Putamen (tissue), 1 donor: ENCODE measurements at regions not wholly inside any gene's neighbourhood (a gene's known extent, or its start where the extent isn't known, plus 50 kb on each side); places are given as distances from the start of the nearest gene placed in this dataset.
"Not testable (repeated sequence)": the region's sequence is repeated elsewhere in the genome, so short reads cannot be mapped to it uniquely, and the experiment has no call there.

Experiments used
- DNase-seq: peaks from one replicate; pipeline ENCODE4 v3.0.0-alpha.2; 2016; ENCODE audit warnings: low spot score

GRCh38 chr1:168420177-168420576, 123.6 kb downstream of the XCL2 start:
- DNase-seq = no peak

GRCh38 chr1:168419736-168420135, 124.1 kb downstream of the XCL2 start:
- no peak for DNase-seq

GRCh38 chr1:168416220-168416619, 127.6 kb downstream of the XCL2 start:
- no peak for DNase-seq

- no peak for DNase-seq
Measured at GRCh38 chr1:168414914-168415313, 128.9 kb downstream of the XCL2 start.

- no peak for DNase-seq
Measured at GRCh38 chr1:168410464-168410863, 129.8 kb downstream of the TBX19 start.

- DNase-seq = no peak
Measured at GRCh38 chr1:168408884-168409283, 128.2 kb downstream of the TBX19 start.

GRCh38 chr1:168408539-168408865, 127.8 kb downstream of the TBX19 start:
- no peak for DNase-seq

GRCh38 chr1:168407832-168408538, 127.3 kb downstream of the TBX19 start:
- no peak for DNase-seq

GRCh38 chr1:168405906-168406549, 125.4 kb downstream of the TBX19 start:
- no peak for DNase-seq

- no peak for DNase-seq
Measured at GRCh38 chr1:168403140-168403539, 122.5 kb downstream of the TBX19 start.

- DNase-seq = not testable (repeated sequence)
Measured at GRCh38 chr1:168402466-168402865, 121.8 kb downstream of the TBX19 start.

- DNase-seq = no peak
Measured at GRCh38 chr1:168401341-168401740, 120.7 kb downstream of the TBX19 start.

GRCh38 chr1:168400139-168400538, 119.5 kb downstream of the TBX19 start:
- DNase-seq = no peak

GRCh38 chr1:168397806-168398205, 117.1 kb downstream of the TBX19 start:
- DNase-seq = no peak

GRCh38 chr1:168396940-168397684, 116.4 kb downstream of the TBX19 start:
- DNase-seq = no peak

- peak; percentile 66 for DNase-seq
Measured at GRCh38 chr1:168396508-168396907, 115.8 kb downstream of the TBX19 start.

GRCh38 chr1:168394858-168395257, 114.2 kb downstream of the TBX19 start:
- no peak for DNase-seq

- DNase-seq = no peak
Measured at GRCh38 chr1:168392958-168393549, 112.4 kb downstream of the TBX19 start.

- no peak for DNase-seq
Measured at GRCh38 chr1:168391851-168392681, 111.4 kb downstream of the TBX19 start.

GRCh38 chr1:168390271-168390670, 109.6 kb downstream of the TBX19 start:
- DNase-seq = no peak

- DNase-seq = no peak
Measured at GRCh38 chr1:168387781-168388760, 107.4 kb downstream of the TBX19 start.
